ENCODE measurements at regions not wholly inside any gene's neighbourhood (a gene's known extent, or its start where the extent isn't known, plus 50 kb on each side); places are given as distances from the start of the nearest gene placed in this dataset.

GRCh38 chr6:56764081-56764566, 121.4 kb upstream of the DST start:
- TF ChIP-seq, protein P1, sequence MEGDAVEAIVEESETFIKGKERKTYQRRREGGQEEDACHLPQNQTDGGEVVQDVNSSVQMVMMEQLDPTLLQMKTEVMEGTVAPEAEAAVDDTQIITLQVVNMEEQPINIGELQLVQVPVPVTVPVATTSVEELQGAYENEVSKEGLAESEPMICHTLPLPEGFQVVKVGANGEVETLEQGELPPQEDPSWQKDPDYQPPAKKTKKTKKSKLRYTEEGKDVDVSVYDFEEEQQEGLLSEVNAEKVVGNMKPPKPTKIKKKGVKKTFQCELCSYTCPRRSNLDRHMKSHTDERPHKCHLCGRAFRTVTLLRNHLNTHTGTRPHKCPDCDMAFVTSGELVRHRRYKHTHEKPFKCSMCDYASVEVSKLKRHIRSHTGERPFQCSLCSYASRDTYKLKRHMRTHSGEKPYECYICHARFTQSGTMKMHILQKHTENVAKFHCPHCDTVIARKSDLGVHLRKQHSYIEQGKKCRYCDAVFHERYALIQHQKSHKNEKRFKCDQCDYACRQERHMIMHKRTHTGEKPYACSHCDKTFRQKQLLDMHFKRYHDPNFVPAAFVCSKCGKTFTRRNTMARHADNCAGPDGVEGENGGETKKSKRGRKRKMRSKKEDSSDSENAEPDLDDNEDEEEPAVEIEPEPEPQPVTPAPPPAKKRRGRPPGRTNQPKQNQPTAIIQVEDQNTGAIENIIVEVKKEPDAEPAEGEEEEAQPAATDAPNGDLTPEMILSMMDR (IDR thresholded peaks at IDR 0.05), result peak in 3 of 4 experiments; percentile 42 to 45 (median 44)
- no peak for TF ChIP-seq POLR2AphosphoS5 (IDR thresholded peaks at IDR 0.05)
